ENCODE measurements at regions not wholly inside any gene's neighbourhood (a gene's known extent, or its start where the extent isn't known, plus 50 kb on each side); places are given as distances from the start of the nearest gene placed in this dataset.

- H3K9me3 Mint-ChIP-seq (ENCODE audit: unreplicated experiment): no peaks in the 10 kb centered on the region
- TF ChIP-seq CTCF (IDR thresholded peaks at IDR 0.05; ENCODE audit: partially characterized antibody, unreplicated experiment): no peak
- H3K27ac Mint-ChIP-seq (ENCODE audit: unreplicated experiment): no peak overlapping the region
- peaks cover 3% of the 10 kb centered on the region for H3K27me3 Mint-ChIP-seq (ENCODE audit: unreplicated experiment)
- no peak for DNase-seq
- peaks cover 5% of the 10 kb centered on the region for H3K36me3 Mint-ChIP-seq (ENCODE audit: unreplicated experiment)
- H3K4me3 Mint-ChIP-seq (ENCODE audit: unreplicated experiment): no peak overlapping the region
- H3K4me1 Mint-ChIP-seq (ENCODE audit: low read depth, unreplicated experiment): no peaks in the 10 kb centered on the region
These were observed 315.3 kb downstream of the BMPER start for GRCh38 chr7:34220506-34221185.

DNA sequence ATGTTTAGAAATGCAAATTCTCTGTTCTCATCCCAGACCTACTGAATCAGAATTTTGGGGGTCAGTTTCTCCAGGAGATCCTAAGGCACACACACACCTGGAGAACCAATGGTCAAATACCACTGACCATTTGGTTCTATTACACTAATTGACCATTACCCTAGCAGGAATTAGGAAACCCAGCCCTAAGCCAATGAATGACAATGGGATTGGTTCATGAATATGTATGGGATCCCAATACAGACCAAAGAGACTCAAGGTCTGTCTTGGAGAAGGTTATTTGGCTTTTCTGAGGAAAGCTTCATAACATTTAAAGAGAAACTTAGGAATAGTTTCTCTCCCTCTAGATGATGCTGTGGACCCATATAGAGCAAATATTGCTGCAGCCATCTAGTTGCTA lies 317.0 kb downstream of the BMPER start:
- DNase-seq: no peak
- Mint-ChIP-seq H3K9me3 (ENCODE audit: unreplicated experiment) (no peaks in the 10 kb centered on the region), H3K4me3 (ENCODE audit: unreplicated experiment) (no peak overlapping the region), H3K27ac (ENCODE audit: unreplicated experiment) (no peak overlapping the region), H3K36me3 (ENCODE audit: unreplicated experiment) (no peaks in the 10 kb centered on the region), H3K4me1 (ENCODE audit: low read depth, unreplicated experiment) (no peaks in the 10 kb centered on the region), H3K27me3 (ENCODE audit: unreplicated experiment) (peaks cover 3% of the 10 kb centered on the region)
- TF ChIP-seq CTCF (IDR thresholded peaks at IDR 0.05; ENCODE audit: partially characterized antibody, unreplicated experiment): no peak

- H3K9me3 Mint-ChIP-seq (ENCODE audit: unreplicated experiment): no peaks in the 10 kb centered on the region
- H3K4me3 Mint-ChIP-seq (ENCODE audit: unreplicated experiment): no peak overlapping the region
- H3K27me3 Mint-ChIP-seq (ENCODE audit: unreplicated experiment): peaks cover 3% of the 10 kb centered on the region
- no peak overlapping the region for H3K27ac Mint-ChIP-seq (ENCODE audit: unreplicated experiment)
- no peak for TF ChIP-seq CTCF (IDR thresholded peaks at IDR 0.05; ENCODE audit: partially characterized antibody, unreplicated experiment)
- no peaks in the 10 kb centered on the region for H3K36me3 Mint-ChIP-seq (ENCODE audit: unreplicated experiment)
- no peak for DNase-seq
- no peaks in the 10 kb centered on the region for H3K4me1 Mint-ChIP-seq (ENCODE audit: low read depth, unreplicated experiment)
These were observed 317.4 kb downstream of the BMPER start for GRCh38 chr7:34222722-34223121.

DNA sequence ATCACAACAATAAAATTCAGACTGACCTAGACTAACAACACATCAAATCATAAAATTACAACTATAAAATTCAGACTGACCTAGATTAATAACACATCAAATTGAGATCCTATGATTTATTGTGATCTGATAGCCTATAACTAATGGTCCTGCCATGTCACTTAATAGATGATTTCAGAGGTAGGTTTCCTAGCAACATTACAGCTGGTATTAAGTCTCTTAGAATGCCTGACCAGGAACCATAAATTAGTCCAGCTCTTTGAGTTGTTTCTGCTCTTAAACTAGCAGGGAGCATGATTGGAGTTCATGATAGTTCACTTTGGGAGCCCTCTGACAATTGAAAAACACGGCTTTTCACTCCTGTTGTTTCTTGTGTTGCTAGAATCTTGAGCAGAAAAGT lies 318.9 kb downstream of the BMPER start:
- Mint-ChIP-seq H3K36me3 (ENCODE audit: unreplicated experiment) (no peaks in the 10 kb centered on the region), H3K4me1 (ENCODE audit: low read depth, unreplicated experiment) (no peaks in the 10 kb centered on the region), H3K27ac (ENCODE audit: unreplicated experiment) (no peak overlapping the region), H3K4me3 (ENCODE audit: unreplicated experiment) (no peak overlapping the region), H3K27me3 (ENCODE audit: unreplicated experiment) (no peaks in the 10 kb centered on the region), H3K9me3 (ENCODE audit: unreplicated experiment) (no peaks in the 10 kb centered on the region)
- no peak for TF ChIP-seq CTCF (IDR thresholded peaks at IDR 0.05; ENCODE audit: partially characterized antibody, unreplicated experiment)
- no peak for DNase-seq

DNA sequence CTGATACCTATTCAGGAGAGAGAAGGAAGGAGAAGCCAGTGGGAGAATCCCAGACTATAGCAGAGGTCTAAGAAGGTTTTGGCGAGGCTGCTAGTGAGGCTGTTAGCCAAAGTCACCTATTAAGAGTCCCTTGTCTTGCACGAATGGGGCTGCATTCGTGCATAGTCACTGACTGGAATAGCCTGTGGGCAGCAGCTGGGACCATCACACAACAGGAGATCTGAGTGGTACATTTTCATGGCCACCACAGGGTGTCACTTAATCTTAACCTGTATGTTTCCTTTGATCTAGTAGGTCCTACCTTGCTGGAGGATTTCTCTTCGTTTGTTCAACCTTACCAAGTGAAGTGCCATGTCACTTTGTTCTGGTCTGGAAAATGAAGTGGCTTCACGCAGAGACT lies 319.9 kb downstream of the BMPER start:
- no peaks in the 10 kb centered on the region for H3K4me1 Mint-ChIP-seq (ENCODE audit: low read depth, unreplicated experiment)
- no peaks in the 10 kb centered on the region for H3K36me3 Mint-ChIP-seq (ENCODE audit: unreplicated experiment)
- no peak for TF ChIP-seq CTCF (IDR thresholded peaks at IDR 0.05; ENCODE audit: partially characterized antibody, unreplicated experiment)
- no peaks in the 10 kb centered on the region for H3K9me3 Mint-ChIP-seq (ENCODE audit: unreplicated experiment)
- H3K4me3 Mint-ChIP-seq (ENCODE audit: unreplicated experiment): no peak overlapping the region
- no peaks in the 10 kb centered on the region for H3K27me3 Mint-ChIP-seq (ENCODE audit: unreplicated experiment)
- H3K27ac Mint-ChIP-seq (ENCODE audit: unreplicated experiment): no peak overlapping the region
- DNase-seq: no peak

Data from glutamatergic neuron (in vitro differentiated cells).